ENCODE measurements at regions not wholly inside any gene's neighbourhood (a gene's known extent, or its start where the extent isn't known, plus 50 kb on each side); places are given as distances from the start of the nearest gene placed in this dataset.

GRCh38 chr7:46852795-46853194, 729.1 kb downstream of the TNS3 start:
- TF ChIP-seq CTCF (conservative IDR thresholded peaks at IDR 0.05; ENCODE audit: low read depth, low read length) (no peak), ELK1 (IDR thresholded peaks at IDR 0.05; ENCODE audit: borderline replicate concordance, low read depth, low read length) (no peak), RFX5 (IDR thresholded peaks at IDR 0.05; ENCODE audit: low read depth, low read length) (no peak), RCOR1 (IDR thresholded peaks at IDR 0.05; ENCODE audit: insufficient replicate concordance, low read length) (no peak), SMC3 (IDR thresholded peaks at IDR 0.05; ENCODE audit: low read depth, low read length) (no peak), MAZ (IDR thresholded peaks at IDR 0.05; ENCODE audit: borderline replicate concordance, low read depth, low read length) (no peak), POLR2A (IDR thresholded peaks at IDR 0.05; ENCODE audit: low read depth, low read length) (no peak), NFE2L2 (IDR thresholded peaks at IDR 0.05; ENCODE audit: low read depth, low read length) (no peak), RAD21 (IDR thresholded peaks at IDR 0.05; ENCODE audit: low read length) (no peak), CHD1 (IDR thresholded peaks at IDR 0.05; ENCODE audit: low read depth, low read length) (no peak), FOS (IDR thresholded peaks at IDR 0.05; ENCODE audit: low read depth, low read length) (no peak), CEBPB (IDR thresholded peaks at IDR 0.05; ENCODE audit: low read depth, low read length) (no peak), MAFK (IDR thresholded peaks at IDR 0.05; ENCODE audit: low read depth, low read length) (no peak), BHLHE40 (IDR thresholded peaks at IDR 0.05; ENCODE audit: low read depth, low read length) (no peak), USF2 (IDR thresholded peaks at IDR 0.05; ENCODE audit: low read depth, low read length) (no peak), MXI1 (IDR thresholded peaks at IDR 0.05; ENCODE audit: borderline replicate concordance, low read depth, low read length) (no peak)
- Histone ChIP-seq H3K18ac (ENCODE audit: low read depth, low read length) (no peak overlapping the region), H3K4me2 (ENCODE audit: low read depth, low read length) (no peak overlapping the region), H2AFZ (replicated peaks; ENCODE audit: low read length, poor library complexity) (no peak overlapping the region), H3K14ac (replicated peaks; ENCODE audit: low read depth, low read length) (0 out of 2 replicates have a peak overlapping the region, but pooled peaks have one; percentile 6), H3K56ac (ENCODE audit: extremely low read depth, insufficient read depth, low read length) (no peak overlapping the region), H3K4me3 (ENCODE audit: insufficient read depth, low read depth, low read length) (no peak overlapping the region), H3K9ac (ENCODE audit: low read depth, low read length) (no peak overlapping the region), H3K27me3 (ENCODE audit: control insufficient read depth, insufficient read depth, low read length) (no peaks in the 10 kb centered on the region), H2AK9ac (replicated peaks; ENCODE audit: low read depth, low read length, poor library complexity) (no peak overlapping the region), H3K4me1 (ENCODE audit: control insufficient read depth, insufficient read depth, low read length) (peaks cover 6% of the 10 kb centered on the region; the same call in 1 of the 2 replicates), H3K79me1 (ENCODE audit: low read depth in 1 of 2, low read length in 2 of 2) (no peaks in the 10 kb centered on the region), H2BK20ac (ENCODE audit: low read depth, low read length) (peak overlapping the region; percentile 30; the same call in 1 of the 2 replicates), H3K4ac (ENCODE audit: low read depth, low read length) (no peak overlapping the region), H2AK5ac (ENCODE audit: low read depth, low read length) (no peak overlapping the region), H4K20me1 (ENCODE audit: insufficient read depth, low read length) (no peaks in the 10 kb centered on the region), H2BK15ac (ENCODE audit: low read depth, low read length) (no peak overlapping the region), H2BK120ac (ENCODE audit: low read depth, low read length) (no peak overlapping the region), H4K5ac (ENCODE audit: low read depth, low read length) (no peak overlapping the region), H3K9me1 (ENCODE audit: insufficient read depth, low read length) (peaks cover 2% of the 10 kb centered on the region; the same call in 1 of the 2 replicates), H3K9me3 (ENCODE audit: control insufficient read depth, insufficient read depth, low read length) (no peaks in the 10 kb centered on the region), H4K8ac (ENCODE audit: low read depth in 2 of 2, low read length in 2 of 2) (no peak overlapping the region), H3K23ac (ENCODE audit: low read depth, low read length) (no peak overlapping the region), H4K91ac (ENCODE audit: insufficient read depth, low read depth, low read length) (no peak overlapping the region), H3K27ac (ENCODE audit: insufficient read depth, low read length) (no peak overlapping the region), H3K36me3 (ENCODE audit: control insufficient read depth, insufficient read depth, low read length) (no peaks in the 10 kb centered on the region), H2BK5ac (ENCODE audit: low read depth, low read length, poor library complexity, severe bottlenecking) (no peak overlapping the region)
- WGBS, 2 experiments (ENCODE audit: extremely low coverage in 2 of 2, insufficient read length in 1 of 2), result no CpG with 5 or more reads among the region's 3 CpGs
- ChIA-PET POLR2A (ENCODE audit: unreplicated experiment) (no interaction called here), CTCF (no interaction called here)
- no TSS peak for BruUV-seq (replicated peaks)
- intact Hi-C loops (cut with micrococcal nuclease) (loop anchor here (10.0 kb wide), 1 partner anchor 232 kb away; no protein-coding TSS in a partner anchor), in situ Hi-C loops (cut with MboI; ENCODE audit: low sequenced_read_pairs) (no loop called here), dilution Hi-C loops (cut with HindIII; ENCODE audit: low sequenced_read_pairs, unreplicated experiment) (no loop called here)
- no peak for DNase-seq
- no peak for ATAC-seq (ENCODE audit: low read depth)

Measured in IMR-90 (cell line).